PC-3 (cell line): ENCODE measurements at regions not wholly inside any gene's neighbourhood (a gene's known extent, or its start where the extent isn't known, plus 50 kb on each side); places are given as distances from the start of the nearest gene placed in this dataset.
"Not testable (repeated sequence)": the region's sequence is repeated elsewhere in the genome, so short reads cannot be mapped to it uniquely, and the experiment has no call there.

ENCODE experiments used
- ATAC-seq: fragments of 200-7000 bp; cut with Tn5 transposase; 2 replicates; pipeline ENCODE4 v1.9.1; 2020; ENCODE audit warnings: mild to moderate bottlenecking, moderate library complexity
- BruUV-seq: library from RNA; stranded (reverse); fragments of 400-500 nt; replicated peaks from 2 replicates; lab custom pipeline; 2021; lab: Mats Ljungman, UMichigan
- CTCF ChIA-PET: fragments of 300-600 bp; sonication (Branson Sonifier 250); formaldehyde crosslinking; loops from one replicate; lab custom pipeline; 2022; ENCODE audit warnings: antibody characterized with exemption; lab: Charles Lee
- POLR2A ChIA-PET: fragments of 300-600 bp; sonication (Branson Sonifier 250); formaldehyde crosslinking; loops from one replicate; lab custom pipeline; 2022; ENCODE audit warnings: antibody characterized with exemption; ENCODE audit not compliant: unreplicated experiment; lab: Charles Lee
- DNase-seq: peaks from one replicate; pipeline ENCODE4 v3.0.0-alpha.2; 2015
- H2AFZ ChIP-seq: fragments of 300-600 bp; sonication (generic); 2 replicates; pipeline ENCODE4 v1.6.0; 2016; ENCODE audit warnings: antibody characterized with exemption, low read length
- H3F3A ChIP-seq: fragments of 300-600 bp; sonication (generic); one replicate; pipeline ENCODE4 v1.6.0; 2017; ENCODE audit warnings: antibody characterized with exemption, low read length, control low read depth, mild to moderate bottlenecking; ENCODE audit not compliant: unreplicated experiment
- H3K27ac ChIP-seq: fragments of 300-600 bp; sonication (generic); 2 replicates; pipeline ENCODE4 v1.5.1; 2016; ENCODE audit warnings: mild to moderate bottlenecking, low read length
- H3K27me3 ChIP-seq: fragments of 300-600 bp; sonication (generic); 2 replicates; pipeline ENCODE4 v1.6.1; 2016; ENCODE audit warnings: low read length, mixed read lengths
- H3K36me3 ChIP-seq: fragments of 300-600 bp; sonication (generic); 2 replicates; pipeline ENCODE4 v1.6.1; 2016; ENCODE audit warnings: low read depth, mixed run types, low read length, mixed read lengths
- H3K4me1 ChIP-seq: fragments of 300-600 bp; sonication (generic); 2 replicates; pipeline ENCODE4 v1.5.1; 2016; ENCODE audit warnings: low read length; ENCODE audit not compliant: insufficient read depth
- H3K4me2 ChIP-seq: fragments of 300-600 bp; sonication (generic); 2 replicates; pipeline ENCODE4 v1.6.0; 2016; ENCODE audit warnings: low read length
- H3K4me3 ChIP-seq: fragments of 300-600 bp; sonication (generic); 2 replicates; pipeline ENCODE4 v1.5.1; 2016; ENCODE audit warnings: mild to moderate bottlenecking, low read length, mixed read lengths
- H3K79me2 ChIP-seq: fragments of 300-600 bp; sonication (generic); 2 replicates; pipeline ENCODE4 v1.6.1; 2017; ENCODE audit warnings: low read length, mixed read lengths
- H3K9ac ChIP-seq: fragments of 300-600 bp; sonication (generic); 2 replicates; pipeline ENCODE4 v1.6.0; 2016; ENCODE audit warnings: mild to moderate bottlenecking, low read length
- H3K9me2 ChIP-seq: fragments of 300-600 bp; sonication (generic); replicated peaks from 2 replicates; pipeline ENCODE4 v1.6.1; 2016; ENCODE audit warnings: mixed run types, low read length, mixed read lengths
- H3K9me3 ChIP-seq: fragments of 300-600 bp; sonication (generic); 2 replicates; pipeline ENCODE4 v1.6.1; 2016; ENCODE audit warnings: low read length, mixed read lengths
- H4K20me1 ChIP-seq: fragments of 300-600 bp; sonication (generic); 2 replicates; pipeline ENCODE4 v1.6.1; 2016; ENCODE audit warnings: low read length, mixed read lengths
- EZH2 ChIP-seq: fragments of 300-600 bp; sonication (generic); IDR thresholded peaks from one replicate; pipeline ENCODE4 v1.6.1; 2017; ENCODE audit warnings: antibody characterized with exemption, mild to moderate bottlenecking, low read length; ENCODE audit not compliant: unreplicated experiment
- EZH2phosphoT487 ChIP-seq: fragments of 300-600 bp; sonication (generic); IDR thresholded peaks from 2 replicates; pipeline ENCODE4 v1.6.1; 2018; ENCODE audit warnings: mild to moderate bottlenecking, antibody characterized with exemption, low read length, borderline replicate concordance
- intact Hi-C: fragments of 100-400 bp; cut with micrococcal nuclease; formaldehyde crosslinking; loops from 2 replicates; pipeline ENCODE4 v1.9.0; 2023
- TF ChIP-seq, protein P1 (sequence below): fragments of 300-600 bp; sonication (generic); conservative IDR thresholded peaks from 2 replicates; pipeline ENCODE4 v1.5.1; 2017; ENCODE audit warnings: antibody characterized with exemption, low read depth, mild to moderate bottlenecking, low read length

DNA sequence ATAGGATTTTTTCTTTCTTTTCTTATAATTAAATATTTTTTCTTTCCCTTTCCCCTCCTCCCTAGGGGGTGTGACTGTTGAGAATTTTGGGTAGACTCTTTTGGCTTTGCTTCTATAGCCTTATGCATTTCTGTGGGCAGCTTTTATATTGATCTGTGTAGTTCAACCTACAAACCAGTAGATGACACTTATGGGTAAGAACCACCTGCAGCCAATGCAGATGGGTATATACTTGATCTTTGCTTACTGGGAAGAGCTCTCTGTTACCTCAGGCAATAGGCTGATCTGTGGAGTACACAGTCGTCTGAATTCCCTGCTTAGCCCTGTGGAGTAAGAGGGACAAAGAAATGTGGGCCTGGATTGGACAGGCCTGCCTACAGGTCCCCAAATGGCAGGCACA, 102.7 kb upstream of the STARD4 start:
- TF ChIP-seq, protein P1, sequence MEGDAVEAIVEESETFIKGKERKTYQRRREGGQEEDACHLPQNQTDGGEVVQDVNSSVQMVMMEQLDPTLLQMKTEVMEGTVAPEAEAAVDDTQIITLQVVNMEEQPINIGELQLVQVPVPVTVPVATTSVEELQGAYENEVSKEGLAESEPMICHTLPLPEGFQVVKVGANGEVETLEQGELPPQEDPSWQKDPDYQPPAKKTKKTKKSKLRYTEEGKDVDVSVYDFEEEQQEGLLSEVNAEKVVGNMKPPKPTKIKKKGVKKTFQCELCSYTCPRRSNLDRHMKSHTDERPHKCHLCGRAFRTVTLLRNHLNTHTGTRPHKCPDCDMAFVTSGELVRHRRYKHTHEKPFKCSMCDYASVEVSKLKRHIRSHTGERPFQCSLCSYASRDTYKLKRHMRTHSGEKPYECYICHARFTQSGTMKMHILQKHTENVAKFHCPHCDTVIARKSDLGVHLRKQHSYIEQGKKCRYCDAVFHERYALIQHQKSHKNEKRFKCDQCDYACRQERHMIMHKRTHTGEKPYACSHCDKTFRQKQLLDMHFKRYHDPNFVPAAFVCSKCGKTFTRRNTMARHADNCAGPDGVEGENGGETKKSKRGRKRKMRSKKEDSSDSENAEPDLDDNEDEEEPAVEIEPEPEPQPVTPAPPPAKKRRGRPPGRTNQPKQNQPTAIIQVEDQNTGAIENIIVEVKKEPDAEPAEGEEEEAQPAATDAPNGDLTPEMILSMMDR, result no peak
- TF ChIP-seq EZH2phosphoT487 (no peak), EZH2 (no peak)

GRCh38 chr5:111612013-111612630, 99.8 kb upstream of the STARD4 start:
- not testable (repeated sequence) for BruUV-seq

More for the DNA sequence above, 102.7 kb upstream of the STARD4 start:
- 0 out of 2 replicates have a peak, but pooled peaks cover 2% of the 10 kb centered on the region for H3K9me2 ChIP-seq
- no peaks in the 10 kb centered on the region for H4K20me1 ChIP-seq
- DNase-seq (no peak), ATAC-seq (peak; percentile 18; the same call in 1 of the 2 replicates)
- H3K79me2 ChIP-seq, result no peaks in the 10 kb centered on the region
- no peaks in the 10 kb centered on the region for H3K9me3 ChIP-seq
- H3K27me3 ChIP-seq, result no peaks in the 10 kb centered on the region
- no peak overlapping the region for H3K27ac ChIP-seq
- H3K4me2 ChIP-seq, result no peak overlapping the region
- peaks cover 3% of the 10 kb centered on the region for H3K4me1 ChIP-seq
- ChIA-PET CTCF (interaction anchor here (0.6 kb wide), 1 partner anchor 1220 kb away, joined by 3 read pairs; no protein-coding TSS in a partner anchor), POLR2A (interaction anchor here (0.6 kb wide), 1 partner anchor 142 kb away, joined by 5 read pairs; no protein-coding TSS in a partner anchor)
- no peaks in the 10 kb centered on the region for H3F3A ChIP-seq
- H3K36me3 ChIP-seq, result no peaks in the 10 kb centered on the region
- no peak overlapping the region for H3K9ac ChIP-seq
- BruUV-seq, result no TSS peak
- no peak overlapping the region for H3K4me3 ChIP-seq
- H2AFZ ChIP-seq, result no peak overlapping the region
- intact Hi-C loops, result no loop called here

DNA sequence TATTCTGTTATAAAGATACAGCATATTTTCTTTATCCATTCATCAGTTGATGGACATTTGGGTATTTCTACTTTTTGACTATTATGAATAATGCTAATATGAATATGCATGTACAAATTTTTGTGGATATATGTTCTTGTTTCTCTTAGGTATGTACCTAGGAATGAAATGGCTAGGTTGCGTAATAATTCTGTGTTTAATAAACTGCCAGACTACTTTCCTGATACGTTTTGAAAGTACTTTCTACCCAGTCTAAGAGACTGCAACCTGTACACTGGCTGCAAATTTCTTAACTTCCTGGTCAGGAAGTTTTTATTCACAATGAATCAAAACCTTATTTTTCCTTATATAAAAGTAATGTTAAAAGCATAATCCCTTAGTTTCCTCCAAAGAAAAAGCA, 93.9 kb upstream of the STARD4 start:
- POLR2A ChIA-PET, result no interaction called here
- Histone ChIP-seq H3K4me3 (no peak overlapping the region), H3K36me3 (no peaks in the 10 kb centered on the region), H3K4me2 (no peak overlapping the region), H3K27ac (no peak overlapping the region), H3K9me2 (0 out of 2 replicates have a peak, but pooled peaks cover 3% of the 10 kb centered on the region), H2AFZ (no peak overlapping the region), H4K20me1 (no peaks in the 10 kb centered on the region), H3K4me1 (no peaks in the 10 kb centered on the region), H3K27me3 (no peaks in the 10 kb centered on the region), H3K9me3 (no peaks in the 10 kb centered on the region), H3F3A (no peaks in the 10 kb centered on the region), H3K79me2 (no peaks in the 10 kb centered on the region), H3K9ac (no peak overlapping the region)
- no peak for TF ChIP-seq EZH2phosphoT487
- no peak for TF ChIP-seq EZH2
- TF ChIP-seq, protein P1, result no peak
- no peak for ATAC-seq
- intact Hi-C loops, result no loop called here
- CTCF ChIA-PET, result no interaction called here
- BruUV-seq, result no TSS peak
- no peak for DNase-seq

More at GRCh38 chr5:111612013-111612630, 99.8 kb upstream of the STARD4 start:
- H2AFZ ChIP-seq, intact Hi-C loops, H3K4me3 ChIP-seq, H3K9me3 ChIP-seq, H3K79me2 ChIP-seq, ATAC-seq, H3K9me2 ChIP-seq, H3K27ac ChIP-seq, H3K36me3 ChIP-seq, H3F3A ChIP-seq, H3K4me2 ChIP-seq, H3K27me3 ChIP-seq, DNase-seq, POLR2A ChIA-PET, H3K4me1 ChIP-seq, H3K9ac ChIP-seq, H4K20me1 ChIP-seq: not testable (repeated sequence)
- CTCF ChIA-PET, result interaction anchor here (0.6 kb wide), 1 partner anchor 124 kb away, joined by 4 read pairs; no protein-coding TSS in a partner anchor
